ENCODE measurements at regions not wholly inside any gene's neighbourhood (a gene's known extent, or its start where the extent isn't known, plus 50 kb on each side); places are given as distances from the start of the nearest gene placed in this dataset.

- FAIRE-seq (no peak), ATAC-seq (peak; percentile 54), DNase-seq (ENCODE audit: low read depth, low spot score) (no peak)
- 13% methylated on average over 3 of the region's 3 CpGs for WGBS (ENCODE audit: insufficient coverage, insufficient replicate concordance, low lambda C conversion rate, missing lambda C conversion rate)
- Histone ChIP-seq H3K27me3 (replicated peaks in 1 of 2; ENCODE audit: control insufficient read depth in 2 of 2, insufficient read depth in 2 of 2, low read length in 1 of 2) (no peaks in the 10 kb centered on the region), H4K20me1 (ENCODE audit: control insufficient read depth, insufficient read depth) (no peaks in the 10 kb centered on the region), H3K9me3 (replicated peaks; ENCODE audit: control insufficient read depth, insufficient read depth, low read length) (no peaks in the 10 kb centered on the region), H3K4me2 (ENCODE audit: control insufficient read depth, insufficient read depth) (no peak overlapping the region), H3K9ac (ENCODE audit: control insufficient read depth, insufficient read depth, low read length) (no peak overlapping the region), H3K4me3 (no peak overlapping the region), H3K4me1 (ENCODE audit: control insufficient read depth, insufficient read depth, low read length) (no peaks in the 10 kb centered on the region), H2AFZ (ENCODE audit: control insufficient read depth, low read depth, low read length) (no peak overlapping the region), H3K27ac (ENCODE audit: control insufficient read depth, insufficient read depth) (no peak overlapping the region), H3K36me3 (ENCODE audit: control insufficient read depth in 2 of 2, insufficient read depth in 2 of 2, low read length in 1 of 2) (no peaks in the 10 kb centered on the region), H3K79me2 (ENCODE audit: control insufficient read depth, insufficient read depth, low read length) (no peaks in the 10 kb centered on the region)
- CTCF ChIA-PET = no interaction called here
- SMC1A ChIA-PET (ENCODE audit: uncharacterized antibody, unreplicated experiment) = no interaction called here
- intact Hi-C loops (cut with micrococcal nuclease; ENCODE audit: unreplicated experiment) = no loop called here
- POLR2A ChIA-PET = no interaction called here
- no TSS peak for BruUV-seq (replicated peaks)
- RAD21 ChIA-PET (ENCODE audit: unreplicated experiment) = no interaction called here
- in situ Hi-C loops (cut with MboI) = no loop called here
- TF ChIP-seq RELB (IDR thresholded peaks at IDR 0.05; ENCODE audit: low read depth) (no peak), MLLT1 (IDR thresholded peaks at IDR 0.05) (no peak), LARP7 (IDR thresholded peaks at IDR 0.05) (no peak), NKRF (conservative IDR thresholded peaks at IDR 0.05) (no peak), MYC (IDR thresholded peaks at IDR 0.05; ENCODE audit: insufficient read depth, insufficient read length, insufficient replicate concordance, low read length, severe bottlenecking) (no peak), NRF1 (conservative IDR thresholded peaks at IDR 0.05; ENCODE audit: low read depth, low read length) (no peak), CREB1 (IDR thresholded peaks at IDR 0.05; ENCODE audit: low read depth) (no peak), FOXM1 (IDR thresholded peaks at IDR 0.05; ENCODE audit: low read depth, low read length) (no peak), USF1 (IDR thresholded peaks at IDR 0.05; ENCODE audit: borderline replicate concordance, extremely low read length, insufficient read depth, low read depth, low read length) (no peak), ZNF687 (IDR thresholded peaks at IDR 0.05) (no peak), RAD21 (IDR thresholded peaks at IDR 0.05; ENCODE audit: insufficient read depth, low read depth, low read length) (no peak)
Measured at GRCh38 chr16:62586128-62586862, 550.1 kb upstream of the CDH8 start.
